ENCODE measurements at regions not wholly inside any gene's neighbourhood (a gene's known extent, or its start where the extent isn't known, plus 50 kb on each side); places are given as distances from the start of the nearest gene placed in this dataset.

DNA sequence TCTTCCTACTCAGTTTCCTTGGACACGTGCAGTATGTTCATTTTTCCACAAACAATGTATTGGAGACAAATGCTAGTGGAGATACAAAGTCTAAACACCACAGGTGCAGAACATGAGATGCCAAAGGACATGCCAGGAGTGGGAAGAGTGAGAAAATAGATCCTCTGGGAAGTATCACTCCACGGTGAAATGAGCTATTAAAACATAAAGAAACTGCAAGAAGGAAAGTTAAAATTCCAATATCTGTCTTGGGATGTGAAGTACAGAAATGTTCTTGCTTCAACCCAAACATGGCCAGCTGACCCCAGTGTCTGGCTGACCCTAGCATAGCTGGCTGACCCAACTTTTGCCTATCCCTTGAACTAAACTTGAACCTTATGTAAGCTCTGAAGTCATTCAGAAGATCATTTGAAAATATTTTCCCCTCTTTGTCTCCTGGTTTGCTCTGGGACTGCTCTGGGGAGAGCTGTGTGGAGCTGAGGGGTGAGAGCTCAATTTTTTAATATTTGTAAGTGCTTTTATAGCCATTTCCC is 59.5 kb downstream of the FZD1 start:
- no peak for DNase-seq (ENCODE audit: low read depth)

- DNase-seq (ENCODE audit: low read depth) = no peak
These were observed 60.4 kb downstream of the FZD1 start for GRCh38 chr7:91324663-91325062.

DNA sequence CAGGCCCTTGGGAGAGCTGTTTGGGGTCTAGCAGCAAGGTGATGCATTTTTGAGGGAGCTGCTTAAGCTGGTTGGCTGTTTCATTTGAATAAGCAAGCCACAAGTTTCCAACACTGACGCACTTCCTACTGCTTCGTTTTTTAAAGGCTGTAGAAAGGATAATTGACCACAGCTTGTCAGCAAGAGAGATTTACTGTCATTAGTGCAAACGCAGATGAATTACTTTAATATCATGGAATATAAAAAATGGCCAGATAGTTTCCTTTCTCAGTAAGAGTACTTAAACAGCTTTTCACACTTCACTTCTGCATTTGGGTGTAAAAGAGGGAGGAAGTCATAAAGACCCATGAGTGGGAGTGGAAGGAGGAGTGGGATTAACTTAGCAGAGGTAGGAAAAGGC is 61.5 kb downstream of the FZD1 start:
- DNase-seq (ENCODE audit: low read depth) = peak; percentile 7

DNA sequence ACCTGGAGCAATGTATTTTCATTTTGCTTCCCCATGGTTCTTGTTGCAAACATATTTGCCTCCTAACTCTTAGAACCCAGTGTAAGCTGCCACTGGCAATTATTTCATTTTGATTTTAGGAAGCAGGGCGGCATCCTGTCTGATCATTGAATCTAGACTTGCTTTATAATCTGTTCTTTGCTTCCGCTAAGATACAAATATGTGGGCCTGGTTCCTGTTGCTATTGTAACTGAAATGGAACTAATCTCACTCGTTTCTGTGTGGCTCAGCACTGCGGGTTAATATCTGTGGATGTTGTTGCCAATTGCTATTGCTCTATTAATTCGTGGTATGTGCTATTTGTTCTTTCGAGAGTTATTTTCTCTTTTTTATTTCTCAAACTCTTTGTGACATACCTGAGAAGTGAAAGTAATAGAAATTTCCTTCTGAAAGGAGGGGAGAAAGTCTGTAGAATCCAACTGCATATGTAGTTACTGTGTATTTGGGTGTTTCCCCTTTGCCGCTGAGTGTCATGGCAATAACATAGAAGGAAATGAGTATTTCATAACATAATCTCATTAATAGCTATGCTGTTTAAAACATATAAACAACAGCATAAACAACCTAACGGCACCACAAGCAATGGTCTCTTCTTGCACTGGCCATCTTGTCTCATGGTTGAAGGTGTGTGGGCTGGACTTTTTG is 62.4 kb downstream of the FZD1 start:
- DNase-seq (ENCODE audit: low read depth) = no peak

DNA sequence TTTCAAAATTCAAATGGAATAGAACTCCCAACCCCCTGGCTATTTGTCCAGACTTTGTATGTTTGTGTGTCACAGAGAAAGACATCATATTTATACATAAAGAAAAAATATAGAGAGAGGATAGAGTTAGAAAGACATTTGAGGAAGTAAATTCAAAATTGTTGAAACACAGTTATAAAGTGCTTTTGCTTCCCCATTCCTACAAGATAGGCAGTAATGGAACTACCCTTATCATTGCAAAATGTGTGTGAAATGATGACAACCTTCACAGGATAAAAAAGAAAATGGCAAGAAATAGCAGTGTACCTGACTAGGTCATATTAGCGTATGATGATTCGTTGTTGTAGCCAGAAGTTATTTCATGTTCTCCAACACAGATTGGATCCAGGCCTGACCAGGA is 63.1 kb downstream of the FZD1 start:
- DNase-seq (ENCODE audit: low read depth) = no peak

GRCh38 chr7:91329571-91329970 is 65.3 kb downstream of the FZD1 start:
- no peak for DNase-seq (ENCODE audit: low read depth)

GRCh38 chr7:91330191-91330808 is 66.1 kb downstream of the FZD1 start:
- DNase-seq (ENCODE audit: low read depth) = no peak

GRCh38 chr7:91330866-91331265 is 66.6 kb downstream of the FZD1 start:
- DNase-seq (ENCODE audit: low read depth) = no peak

DNA sequence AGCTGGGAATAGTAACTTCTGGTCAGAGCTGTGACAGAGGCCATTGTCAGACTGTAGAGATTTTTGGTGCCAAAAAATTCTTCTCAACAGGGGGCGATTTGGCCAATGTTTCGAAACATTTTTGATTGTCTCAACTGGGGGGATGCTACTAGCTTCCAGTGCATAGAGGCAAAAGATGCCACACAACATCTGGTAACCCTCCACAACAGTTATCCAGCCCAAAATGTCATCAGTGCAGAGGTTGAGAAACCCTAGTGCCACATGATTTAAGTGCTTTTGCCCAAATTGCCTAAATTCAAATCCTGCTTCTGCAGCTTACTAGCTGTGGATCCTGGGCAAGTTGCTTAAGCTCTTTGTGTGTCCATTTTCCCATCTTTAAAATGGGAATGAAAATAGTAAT is 71.9 kb downstream of the FZD1 start:
- no peak for DNase-seq (ENCODE audit: low read depth)

- no peak for DNase-seq (ENCODE audit: low read depth)
These were observed 74.2 kb downstream of the FZD1 start for GRCh38 chr7:91338226-91339020.

DNA sequence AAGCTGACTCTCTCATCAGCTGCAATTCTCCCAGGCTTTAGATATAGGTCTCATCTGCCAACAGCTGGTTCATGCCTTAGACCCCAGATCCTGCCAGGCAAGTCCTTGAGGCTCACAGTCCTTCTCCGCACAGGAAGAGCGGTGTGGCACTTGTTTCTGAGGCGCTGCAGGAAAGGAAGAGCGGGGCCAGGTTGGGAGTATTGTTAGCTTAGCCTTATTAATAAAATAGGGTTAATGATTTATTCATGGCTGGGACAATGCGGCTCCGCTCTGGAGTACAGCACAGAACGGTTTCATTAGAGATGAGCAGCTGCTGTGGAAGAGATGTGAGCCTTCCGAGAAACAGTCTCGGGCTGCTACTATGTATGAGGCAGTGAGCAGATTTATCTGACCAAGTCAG is 78.1 kb downstream of the FZD1 start:
- peak; percentile 45 for DNase-seq (ENCODE audit: low read depth)

- DNase-seq (ENCODE audit: low read depth) = no peak
These were observed 79.3 kb downstream of the FZD1 start for GRCh38 chr7:91343420-91343960.

- DNase-seq (ENCODE audit: low read depth) = no peak
These were observed 79.9 kb downstream of the FZD1 start for GRCh38 chr7:91343996-91344629.

DNA sequence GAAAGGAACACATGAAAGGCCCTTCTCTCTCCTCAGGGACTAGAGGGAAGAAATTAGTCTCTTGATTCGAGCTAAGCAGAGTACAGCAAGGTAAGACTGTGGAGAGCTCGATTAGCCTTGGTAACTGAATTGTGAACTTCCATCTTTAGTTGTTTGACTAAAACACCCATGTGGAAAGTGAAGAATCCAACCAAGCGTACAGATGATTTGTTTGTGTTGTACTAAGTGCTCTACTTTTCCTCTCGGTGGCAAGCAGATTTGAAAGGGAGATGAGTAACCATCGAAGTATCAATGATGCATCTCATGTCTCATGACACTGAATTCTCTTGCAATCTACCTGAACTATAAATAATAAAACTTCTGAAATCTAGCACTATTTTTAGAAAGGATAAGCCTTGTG is 80.7 kb downstream of the FZD1 start:
- peak; percentile 81 for DNase-seq (ENCODE audit: low read depth)

DNA sequence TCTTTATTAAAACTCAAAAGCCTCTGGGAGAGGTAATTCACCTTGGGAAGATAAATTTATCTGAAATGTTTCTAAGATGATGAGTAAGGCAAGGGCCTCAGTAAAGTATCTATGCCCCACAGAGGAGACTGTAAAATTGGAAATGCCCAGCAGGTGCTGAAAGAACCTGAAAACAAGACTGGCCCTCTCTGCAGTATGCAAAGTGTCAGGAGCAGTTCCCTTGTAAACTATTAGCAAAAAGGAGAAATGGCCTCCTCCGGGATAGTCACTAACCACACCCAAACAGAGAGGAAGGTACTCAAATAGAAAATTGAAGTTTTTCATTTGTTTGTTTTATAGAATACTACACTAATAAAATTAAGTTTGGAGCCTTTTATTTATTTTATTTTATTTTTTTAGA is 81.2 kb downstream of the FZD1 start:
- no peak for DNase-seq (ENCODE audit: low read depth)

DNA sequence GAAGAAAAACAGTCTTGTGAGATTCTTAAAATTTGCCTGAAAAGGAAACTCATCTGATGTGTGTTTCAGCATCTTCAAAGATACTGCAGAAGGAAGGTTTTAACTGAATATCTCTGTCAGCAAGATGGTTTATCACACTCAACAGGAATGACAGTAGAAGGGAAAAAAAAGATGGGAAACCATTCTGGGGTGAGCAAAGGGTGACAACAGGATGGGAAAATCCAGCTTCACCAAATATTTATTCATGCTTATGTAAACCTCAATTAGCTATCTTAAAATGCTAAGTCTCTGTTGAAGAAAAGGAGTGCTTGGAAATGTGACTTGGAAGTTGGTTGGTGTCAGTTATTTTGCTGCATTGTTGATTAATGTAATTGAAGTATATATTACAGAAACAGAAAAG is 82.2 kb downstream of the FZD1 start:
- DNase-seq (ENCODE audit: low read depth) = no peak

- DNase-seq (ENCODE audit: low read depth) = peak; percentile 64
These were observed 83.1 kb downstream of the FZD1 start for GRCh38 chr7:91347290-91347689.

DNA sequence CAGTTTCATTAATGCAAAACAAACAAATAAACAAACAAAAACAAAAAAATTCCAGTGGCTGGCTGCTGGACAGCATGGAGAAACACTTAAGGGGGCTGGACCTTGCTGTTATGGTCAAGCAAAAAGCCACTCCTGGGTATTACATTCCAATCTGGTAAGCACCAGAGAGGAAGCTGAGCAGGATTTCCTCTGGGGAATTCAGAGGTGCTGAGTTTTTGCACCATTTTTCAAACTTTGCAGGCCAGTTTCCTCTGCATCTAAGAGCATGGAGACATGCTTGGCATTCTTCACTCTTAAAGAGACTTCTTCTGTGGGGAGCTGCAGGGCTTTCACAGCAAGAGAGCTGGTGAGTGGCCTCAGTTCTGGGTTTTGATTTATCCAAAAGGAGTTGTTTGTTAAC is 84.5 kb downstream of the FZD1 start:
- DNase-seq (ENCODE audit: low read depth) = peak; percentile 31

DNA sequence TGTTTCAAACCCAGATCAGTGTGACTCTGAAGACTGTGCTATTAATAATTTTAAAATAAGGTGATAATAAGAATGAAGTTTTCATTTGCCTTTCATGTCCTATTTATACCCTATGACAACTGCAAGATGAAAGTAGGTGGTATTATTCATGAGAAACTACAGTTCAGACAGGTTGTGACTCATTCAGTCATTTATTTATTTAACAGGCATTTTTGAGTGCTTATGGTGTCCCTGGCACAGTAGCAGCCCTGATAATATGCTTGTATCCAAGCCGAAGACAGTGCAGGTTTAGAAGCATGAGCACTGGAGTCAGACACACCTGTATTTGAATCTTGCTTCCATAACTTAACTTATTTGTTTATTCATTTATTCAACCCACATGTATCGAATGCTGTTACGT is 87.1 kb downstream of the FZD1 start:
- DNase-seq (ENCODE audit: low read depth) = peak; percentile 87

- DNase-seq (ENCODE audit: low read depth) = no peak
These were observed 87.9 kb downstream of the FZD1 start for GRCh38 chr7:91352091-91352490.

DNA sequence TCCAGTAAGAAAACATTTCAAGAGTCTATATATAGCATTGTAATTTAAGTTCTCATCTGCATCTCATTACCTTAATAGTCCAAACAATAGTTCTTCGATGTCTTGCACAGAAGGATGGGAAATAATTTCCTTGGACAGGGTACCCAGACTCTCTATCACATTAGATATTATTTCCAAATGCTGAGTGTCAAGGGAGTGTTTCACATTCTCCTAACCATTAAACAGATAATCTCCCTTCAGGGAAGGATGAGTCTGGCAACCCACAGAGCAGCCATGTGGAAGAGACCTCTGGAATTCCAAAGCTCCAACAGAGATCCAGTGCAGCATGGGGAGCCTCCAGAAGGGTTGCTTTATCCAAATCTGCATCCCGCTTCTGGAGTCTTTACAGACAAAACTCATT is 89.6 kb downstream of the FZD1 start:
- no peak for DNase-seq (ENCODE audit: low read depth)

All from renal cortical epithelial cell (primary cell).